ENCODE measurements at regions not wholly inside any gene's neighbourhood (a gene's known extent, or its start where the extent isn't known, plus 50 kb on each side); places are given as distances from the start of the nearest gene placed in this dataset.

GRCh38 chr2:20147351-20147750, 77.6 kb downstream of the SDC1 start (continued):
- no peak for TF ChIP-seq CBX5 (IDR thresholded peaks at IDR 0.05; ENCODE audit: low read depth, low read length)
